Effector memory CD8-positive, alpha-beta T cell (primary cell): ENCODE measurements at regions not wholly inside any gene's neighbourhood (a gene's known extent, or its start where the extent isn't known, plus 50 kb on each side); places are given as distances from the start of the nearest gene placed in this dataset.
A peak's percentile ranks its signal among the peaks of the same experiment; 100 is the strongest.

ENCODE experiments used
- ATAC-seq: fragments of 150-1000 bp; cut with Tn5 transposase; replicated peaks from 2 replicates; pipeline ENCODE4 v1.10.0; 2021; ENCODE audit warnings: mild to moderate bottlenecking, moderate library complexity
- DNase-seq, 3 experiments: peaks; one replicate each; pipeline ENCODE4 v3.0.0; 2021
- H3K27ac Mint-ChIP-seq, 2 donors: one replicate each; pipeline ENCODE4 v1.8.0; 2022; ENCODE audit warnings: mild to moderate bottlenecking in 2 of 2, mixed read lengths in 2 of 2, moderate library complexity in 2 of 2
- H3K27me3 Mint-ChIP-seq, 2 donors: one replicate each; pipeline ENCODE4 v1.8.0; 2022; ENCODE audit warnings: mixed read lengths in 2 of 2
- H3K36me3 Mint-ChIP-seq: one replicate; pipeline ENCODE4 v1.8.0; 2022; ENCODE audit warnings: mild to moderate bottlenecking, moderate library complexity, mixed read lengths; ENCODE audit not compliant: insufficient read depth
- H3K4me1 Mint-ChIP-seq, 2 donors: one replicate each; pipeline ENCODE4 v1.8.0; 2022; ENCODE audit warnings: low read depth in 2 of 2, mixed read lengths in 2 of 2
- H3K4me3 Mint-ChIP-seq, 2 donors: one replicate each; pipeline ENCODE4 v1.8.0; 2022; ENCODE audit warnings: mild to moderate bottlenecking in 2 of 2, mixed read lengths in 2 of 2, moderate library complexity in 2 of 2
- H3K9me3 Mint-ChIP-seq, 2 donors: one replicate each; pipeline ENCODE4 v1.8.0; 2022; ENCODE audit warnings: mixed read lengths in 2 of 2

DNA sequence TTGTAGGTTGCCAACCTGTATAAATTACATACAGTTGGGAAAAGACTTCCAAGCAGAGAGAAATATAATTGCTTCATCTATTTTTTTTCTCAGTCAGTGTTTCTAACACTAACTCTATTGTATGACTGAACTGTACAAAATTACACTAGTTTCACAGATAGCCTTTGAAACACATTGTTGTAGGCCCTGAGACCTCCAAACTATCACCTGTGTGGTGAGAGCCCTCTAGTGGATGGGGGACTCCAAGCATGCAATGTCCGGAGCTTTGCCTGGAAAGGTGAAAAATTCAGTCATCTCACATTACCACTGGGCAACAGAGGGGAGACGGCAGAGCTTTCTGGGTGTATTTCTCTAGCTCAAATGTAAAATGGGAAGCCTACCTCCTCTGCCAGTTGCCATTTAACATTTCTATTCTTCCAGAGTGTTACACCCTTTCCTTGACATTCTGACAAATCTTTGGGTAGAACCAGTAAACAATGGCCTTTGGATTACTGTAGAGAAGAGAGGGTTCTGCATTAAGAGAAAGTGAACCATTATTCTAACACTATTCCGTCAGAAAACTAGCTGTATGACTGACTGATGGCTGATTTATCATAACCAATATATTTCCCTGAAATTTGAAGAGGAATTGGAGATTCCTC is 212.2 kb downstream of the LYPLAL1 start:
- ATAC-seq (no peak), DNase-seq (peak in 1 of 3 experiments; percentile 7)
- H3K27ac Mint-ChIP-seq: no peak overlapping the region
- no peak overlapping the region for H3K4me3 Mint-ChIP-seq
- no peaks in the 10 kb centered on the region for H3K27me3 Mint-ChIP-seq
- H3K36me3 Mint-ChIP-seq: no peaks in the 10 kb centered on the region
- H3K9me3 Mint-ChIP-seq: no peaks in the 10 kb centered on the region
- H3K4me1 Mint-ChIP-seq: no peaks in the 10 kb centered on the region

DNA sequence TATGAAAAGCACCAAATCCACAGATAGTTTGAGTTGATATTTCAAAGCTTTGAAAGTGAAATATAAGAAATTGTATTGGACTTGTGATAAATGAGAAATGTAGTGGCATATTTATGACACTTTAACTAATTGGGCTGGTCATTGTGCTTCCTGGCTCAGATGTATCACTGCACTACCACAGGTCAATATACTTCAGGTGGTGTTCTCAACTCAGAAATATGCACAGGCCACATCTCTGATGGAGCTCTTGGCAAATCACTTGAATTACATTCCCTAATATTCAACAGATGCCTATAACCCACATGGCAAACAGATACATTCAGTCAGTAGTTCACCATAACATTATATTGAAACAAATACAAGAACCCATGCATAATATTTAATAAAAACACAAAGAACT is 209.6 kb downstream of the LYPLAL1 start:
- Mint-ChIP-seq H3K9me3 (no peaks in the 10 kb centered on the region), H3K4me3 (no peak overlapping the region), H3K4me1 (no peaks in the 10 kb centered on the region), H3K36me3 (no peaks in the 10 kb centered on the region), H3K27ac (no peak overlapping the region), H3K27me3 (no peaks in the 10 kb centered on the region)
- no peak for ATAC-seq
- no peak for DNase-seq

DNA sequence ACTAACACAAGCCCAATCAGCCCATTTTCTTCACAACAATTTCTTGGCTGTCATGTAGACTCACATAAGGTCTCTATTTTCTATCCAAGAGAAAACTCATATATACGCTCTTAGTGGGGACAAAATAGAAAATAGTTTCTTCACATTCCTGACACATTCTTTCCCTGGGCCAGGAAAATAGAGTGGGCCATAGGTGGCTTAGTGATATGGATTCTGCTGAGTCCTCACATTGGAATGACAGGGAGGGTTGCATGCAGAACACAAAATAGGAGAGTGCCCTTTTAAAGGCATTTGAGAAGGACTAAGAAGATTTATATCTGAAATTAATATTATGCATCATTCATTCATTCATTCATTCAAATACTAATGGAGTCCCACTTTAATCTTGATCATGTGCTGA is 207.7 kb downstream of the LYPLAL1 start:
- Mint-ChIP-seq H3K4me1 (no peaks in the 10 kb centered on the region), H3K9me3 (no peaks in the 10 kb centered on the region), H3K27me3 (no peaks in the 10 kb centered on the region), H3K4me3 (no peak overlapping the region), H3K27ac (no peak overlapping the region), H3K36me3 (no peaks in the 10 kb centered on the region)
- no peak for ATAC-seq
- no peak for DNase-seq

DNA sequence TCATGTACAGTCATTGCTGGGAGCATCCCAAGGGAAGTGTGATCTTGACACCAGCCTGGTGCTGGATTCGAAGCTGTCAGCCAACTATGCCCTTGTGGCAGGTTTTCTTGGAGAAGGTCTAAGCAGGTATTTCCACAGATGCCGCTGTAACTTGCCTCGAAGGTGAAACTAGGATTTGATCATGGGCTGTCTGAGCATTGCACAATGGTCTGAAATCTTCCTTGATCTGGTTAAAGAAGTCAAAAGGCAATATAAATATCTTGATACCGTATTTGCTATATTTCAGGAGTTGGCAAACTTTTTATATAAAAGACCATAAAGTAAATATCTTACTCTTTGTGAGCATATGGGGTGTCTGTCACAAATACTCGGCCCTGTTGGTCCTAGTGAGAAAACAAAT is 206.8 kb downstream of the LYPLAL1 start:
- DNase-seq (no peak), ATAC-seq (no peak)
- Mint-ChIP-seq H3K9me3 (no peaks in the 10 kb centered on the region), H3K27ac (no peak overlapping the region), H3K4me1 (no peaks in the 10 kb centered on the region), H3K27me3 (no peaks in the 10 kb centered on the region), H3K36me3 (no peaks in the 10 kb centered on the region), H3K4me3 (no peak overlapping the region)

DNA sequence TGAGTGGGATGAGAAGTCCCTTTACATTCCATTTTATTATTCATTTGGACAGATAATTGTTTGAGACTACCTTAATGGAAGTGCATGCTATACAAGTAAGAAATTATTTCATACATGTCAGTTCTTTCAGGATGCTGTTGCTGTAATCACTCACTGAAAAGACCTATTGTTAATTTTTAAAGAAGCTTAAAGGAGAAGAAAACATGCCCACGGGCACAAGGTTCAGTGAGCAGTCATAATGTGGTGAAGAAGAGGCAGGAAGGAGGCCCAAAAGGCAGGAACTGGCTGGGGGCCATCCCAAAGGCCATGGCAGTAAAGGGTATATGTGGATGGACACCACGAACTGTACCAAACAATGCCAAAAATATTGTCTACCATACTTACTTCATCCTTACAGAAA is 206.0 kb downstream of the LYPLAL1 start:
- Mint-ChIP-seq H3K4me3 (no peak overlapping the region), H3K27me3 (no peaks in the 10 kb centered on the region), H3K27ac (no peak overlapping the region), H3K9me3 (no peaks in the 10 kb centered on the region), H3K36me3 (no peaks in the 10 kb centered on the region), H3K4me1 (no peaks in the 10 kb centered on the region)
- no peak for DNase-seq
- no peak for ATAC-seq

DNA sequence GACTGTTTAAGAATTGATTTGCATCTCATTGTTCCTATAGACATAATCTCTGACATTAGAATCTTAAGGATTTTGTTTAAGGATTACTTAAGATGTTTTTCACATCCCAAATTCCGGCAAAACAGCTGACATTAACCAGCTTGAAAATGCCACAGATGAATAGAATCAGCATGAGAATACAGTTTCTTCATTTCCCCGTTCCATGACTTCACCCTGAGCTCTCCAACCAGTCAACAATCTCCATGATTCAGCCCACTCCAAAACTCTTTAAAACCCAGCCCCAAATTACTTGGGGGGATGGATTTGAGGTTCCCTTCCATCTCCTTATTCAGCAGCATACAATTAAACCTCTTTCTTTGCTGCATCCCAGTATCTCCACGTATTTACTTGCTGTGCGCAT is 201.0 kb downstream of the LYPLAL1 start:
- peaks cover 0 to 6% of the 10 kb centered on the region in 2 donors for H3K27me3 Mint-ChIP-seq
- H3K4me1 Mint-ChIP-seq: no peaks in the 10 kb centered on the region
- no peaks in the 10 kb centered on the region for H3K36me3 Mint-ChIP-seq
- no peak overlapping the region for H3K27ac Mint-ChIP-seq
- H3K9me3 Mint-ChIP-seq: no peaks in the 10 kb centered on the region
- no peak for DNase-seq
- no peak overlapping the region for H3K4me3 Mint-ChIP-seq
- ATAC-seq: no peak

DNA sequence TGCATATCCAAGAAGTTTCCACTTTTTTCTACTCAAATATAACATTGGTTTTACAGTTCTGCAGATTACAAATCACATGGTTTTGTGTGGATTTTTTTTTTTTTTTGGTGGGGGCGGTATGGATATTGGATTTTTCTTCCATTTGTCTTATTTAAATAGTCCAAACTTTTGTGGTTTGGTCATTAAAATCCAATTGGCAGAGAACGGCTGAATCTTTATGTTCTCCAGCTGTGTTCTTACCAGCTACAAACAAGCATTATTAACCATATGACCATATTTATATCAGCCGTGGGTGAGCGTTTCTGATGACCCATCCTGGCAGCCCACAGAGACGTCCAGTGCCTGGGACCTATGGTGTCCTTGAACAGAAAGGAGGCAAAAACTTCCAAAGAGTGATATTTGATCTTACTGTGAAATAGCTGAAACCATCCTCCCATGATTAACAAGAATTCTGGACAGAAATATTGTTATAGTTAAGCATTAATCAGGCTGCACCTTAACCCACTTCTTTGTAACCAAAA is 200.4 kb downstream of the LYPLAL1 start:
- no peaks in the 10 kb centered on the region for H3K36me3 Mint-ChIP-seq
- no peaks in the 10 kb centered on the region for H3K4me1 Mint-ChIP-seq
- H3K4me3 Mint-ChIP-seq: no peak overlapping the region
- ATAC-seq (no peak), DNase-seq (no peak)
- H3K27me3 Mint-ChIP-seq: peaks cover 0 to 6% of the 10 kb centered on the region in 2 donors
- no peak overlapping the region for H3K27ac Mint-ChIP-seq
- no peaks in the 10 kb centered on the region for H3K9me3 Mint-ChIP-seq

DNA sequence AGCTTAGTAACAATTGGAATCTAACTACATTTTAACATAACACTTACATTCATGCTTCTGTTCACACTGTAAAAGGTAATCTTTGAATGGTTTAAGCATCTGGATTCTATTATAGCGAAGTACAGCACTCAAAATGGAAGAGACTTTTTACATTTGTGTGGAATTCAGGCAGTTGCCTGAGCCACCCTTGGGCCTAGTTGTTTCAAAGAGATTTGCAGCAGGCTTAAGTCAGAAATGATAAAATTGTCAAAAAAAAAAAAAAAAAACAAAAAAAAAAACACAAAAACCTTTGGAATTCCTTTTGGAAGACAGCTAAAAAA is 199.9 kb downstream of the LYPLAL1 start:
- DNase-seq: no peak
- no peak for ATAC-seq
- Mint-ChIP-seq H3K27me3 (peaks cover 0 to 6% of the 10 kb centered on the region in 2 donors), H3K4me1 (no peaks in the 10 kb centered on the region), H3K4me3 (no peak overlapping the region), H3K9me3 (no peaks in the 10 kb centered on the region), H3K27ac (no peak overlapping the region), H3K36me3 (no peaks in the 10 kb centered on the region)

DNA sequence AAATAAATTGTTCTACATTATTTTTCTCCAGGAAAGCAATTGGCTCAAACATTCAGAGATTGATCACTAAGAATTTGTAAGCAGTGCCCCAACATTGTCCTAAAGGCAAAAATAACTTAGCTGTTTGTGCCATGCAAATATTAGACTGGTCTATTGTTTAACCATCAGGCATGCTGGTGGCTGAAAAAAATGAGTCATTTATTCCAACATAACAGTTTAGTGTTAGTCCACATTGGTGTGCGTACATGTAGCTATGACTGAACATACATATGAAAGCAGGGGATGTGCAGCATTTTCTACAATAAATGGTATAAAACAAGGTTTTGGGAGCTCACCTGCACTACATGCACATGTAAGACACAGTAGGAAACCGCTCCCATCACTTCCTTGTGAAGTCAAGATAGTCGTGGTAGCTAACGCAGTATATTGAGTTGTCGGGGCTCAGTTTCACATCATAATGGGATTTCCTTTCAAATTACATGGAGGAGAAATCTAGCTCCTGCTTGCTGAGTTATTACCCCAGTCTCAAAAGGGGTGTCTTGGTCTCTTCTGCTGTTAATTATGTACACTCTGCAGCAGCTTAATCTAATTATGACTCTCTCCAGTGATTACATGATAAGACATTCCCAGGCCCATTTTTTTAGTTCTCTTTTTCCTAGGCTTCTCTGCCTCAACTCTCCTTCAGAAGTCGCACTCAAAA is 199.4 kb downstream of the LYPLAL1 start:
- Mint-ChIP-seq H3K36me3 (no peaks in the 10 kb centered on the region), H3K4me3 (no peak overlapping the region), H3K9me3 (no peaks in the 10 kb centered on the region), H3K27ac (no peak overlapping the region), H3K4me1 (no peaks in the 10 kb centered on the region), H3K27me3 (peaks cover 0 to 6% of the 10 kb centered on the region in 2 donors)
- DNase-seq (no peak), ATAC-seq (no peak)

DNA sequence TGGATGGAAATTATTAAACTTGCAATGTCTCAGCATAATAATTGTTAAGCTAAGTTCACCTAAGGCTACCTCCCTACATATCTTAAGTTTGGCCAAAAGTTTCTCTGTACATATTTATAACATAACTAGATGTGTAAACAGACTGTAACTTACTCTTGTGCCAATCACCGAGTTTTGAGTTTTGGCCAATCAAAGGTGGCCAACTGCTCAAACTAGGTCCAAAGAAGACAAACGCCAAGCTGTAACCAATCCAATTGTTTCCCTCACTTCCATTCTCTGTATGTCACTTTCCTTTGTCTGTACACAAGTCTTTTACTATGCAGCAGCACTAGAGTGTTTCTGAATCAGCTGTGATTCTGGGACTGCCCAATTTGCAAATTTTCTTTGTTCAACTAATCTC is 197.8 kb downstream of the LYPLAL1 start:
- H3K4me1 Mint-ChIP-seq: no peaks in the 10 kb centered on the region
- no peaks in the 10 kb centered on the region for H3K9me3 Mint-ChIP-seq
- DNase-seq (no peak), ATAC-seq (no peak)
- no peaks in the 10 kb centered on the region for H3K36me3 Mint-ChIP-seq
- H3K27me3 Mint-ChIP-seq: peaks cover 0 to 6% of the 10 kb centered on the region in 2 donors
- no peak overlapping the region for H3K27ac Mint-ChIP-seq
- H3K4me3 Mint-ChIP-seq: no peak overlapping the region

DNA sequence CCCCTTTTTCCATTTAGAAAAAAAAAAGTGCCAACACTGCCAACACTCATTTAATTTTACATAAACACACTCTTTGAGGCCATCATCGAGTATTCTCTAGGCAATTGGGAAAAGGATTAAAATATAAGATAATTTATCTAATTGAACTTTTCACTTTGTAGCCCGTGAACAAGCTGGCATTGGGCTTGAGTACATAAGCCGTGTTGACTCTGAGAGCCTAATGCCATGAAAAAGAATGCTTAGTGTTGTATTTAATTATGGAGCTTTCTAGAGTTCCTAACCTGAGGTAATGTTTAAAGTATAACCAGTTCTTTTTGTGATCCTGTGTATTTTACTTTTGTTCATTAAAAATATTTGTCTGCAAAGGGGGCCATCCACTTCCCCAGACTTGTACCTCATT is 193.8 kb downstream of the LYPLAL1 start:
- no peak overlapping the region for H3K4me3 Mint-ChIP-seq
- ATAC-seq (no peak), DNase-seq (no peak)
- H3K27me3 Mint-ChIP-seq: no peaks in the 10 kb centered on the region
- H3K36me3 Mint-ChIP-seq: no peaks in the 10 kb centered on the region
- no peak overlapping the region for H3K27ac Mint-ChIP-seq
- no peaks in the 10 kb centered on the region for H3K9me3 Mint-ChIP-seq
- H3K4me1 Mint-ChIP-seq: no peaks in the 10 kb centered on the region

DNA sequence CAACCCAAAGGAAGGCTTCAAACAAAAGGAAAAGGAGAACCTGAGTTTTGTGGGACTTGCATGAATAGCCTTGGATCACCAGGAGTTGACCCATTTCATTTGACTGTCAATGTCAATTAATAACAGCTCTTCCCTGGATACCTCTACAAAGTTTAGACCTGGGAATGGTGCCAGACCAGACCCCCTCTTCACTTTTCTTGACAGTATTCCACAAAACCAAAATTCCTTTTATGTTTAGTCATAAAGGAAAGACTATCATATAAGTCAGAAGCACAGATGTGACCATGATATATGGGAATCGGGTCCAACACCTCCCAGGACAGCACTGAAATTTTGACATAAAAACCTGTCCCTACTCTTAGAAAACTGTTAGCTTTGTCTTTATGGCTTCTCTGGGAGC is 191.8 kb downstream of the LYPLAL1 start:
- no peak overlapping the region for H3K27ac Mint-ChIP-seq
- H3K4me1 Mint-ChIP-seq: no peaks in the 10 kb centered on the region
- no peak for ATAC-seq

DNA sequence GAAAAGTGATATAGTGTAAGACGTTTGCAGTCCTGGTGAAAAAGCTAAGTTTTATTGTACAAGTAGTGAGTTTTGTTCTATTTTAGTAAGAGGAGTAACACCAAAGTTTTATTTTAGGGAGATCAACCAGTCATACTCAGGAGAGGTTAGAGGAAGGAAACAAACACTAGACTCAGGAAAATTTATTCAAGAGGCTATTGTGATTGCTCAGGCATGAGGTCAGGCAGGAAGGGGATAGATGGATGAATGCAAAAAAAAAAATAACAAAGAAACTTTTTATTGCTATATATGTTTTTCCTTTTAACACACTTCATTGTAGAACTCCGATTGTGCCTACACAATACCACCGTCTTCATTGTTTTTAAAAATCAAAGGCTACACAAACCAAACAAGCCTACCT is 189.0 kb downstream of the LYPLAL1 start:
- Mint-ChIP-seq H3K4me1 (no peaks in the 10 kb centered on the region), H3K36me3 (no peaks in the 10 kb centered on the region), H3K9me3 (peaks cover 0 to 1% of the 10 kb centered on the region in 2 donors), H3K4me3 (no peak overlapping the region), H3K27ac (no peak overlapping the region), H3K27me3 (no peaks in the 10 kb centered on the region)
- ATAC-seq (no peak), DNase-seq (no peak)

More for the DNA sequence above, 191.8 kb downstream of the LYPLAL1 start:
- Mint-ChIP-seq H3K27me3 (no peaks in the 10 kb centered on the region), H3K36me3 (no peaks in the 10 kb centered on the region), H3K4me3 (no peak overlapping the region), H3K9me3 (no peaks in the 10 kb centered on the region)
- no peak for DNase-seq

DNA sequence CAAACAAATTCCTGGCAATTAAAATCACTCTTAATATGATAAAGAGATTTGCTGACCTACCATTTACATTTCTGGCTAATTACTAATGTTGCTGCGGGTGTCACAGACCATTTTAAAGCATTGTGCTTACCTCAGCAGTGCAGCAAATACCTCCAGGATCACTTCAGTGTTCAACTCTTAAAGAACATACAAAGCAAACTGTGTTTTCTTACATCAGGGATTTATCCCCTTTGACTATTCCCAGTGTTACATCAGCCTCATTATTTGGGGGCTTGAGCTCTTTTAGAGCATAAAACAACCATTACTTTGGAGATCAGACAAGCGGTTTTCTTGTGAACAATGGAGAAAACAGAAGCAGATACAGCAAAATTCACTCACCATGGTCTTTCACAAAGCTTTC is 185.4 kb downstream of the LYPLAL1 start:
- ATAC-seq (no peak), DNase-seq (no peak)
- no peak overlapping the region for H3K27ac Mint-ChIP-seq
- H3K4me3 Mint-ChIP-seq: no peak overlapping the region
- H3K27me3 Mint-ChIP-seq: peaks cover 0 to 3% of the 10 kb centered on the region in 2 donors
- H3K36me3 Mint-ChIP-seq: no peaks in the 10 kb centered on the region
- no peaks in the 10 kb centered on the region for H3K4me1 Mint-ChIP-seq
- H3K9me3 Mint-ChIP-seq: peaks cover 0 to 1% of the 10 kb centered on the region in 2 donors
